GM18517 (cell line): ENCODE measurements at regions not wholly inside any gene's neighbourhood (a gene's known extent, or its start where the extent isn't known, plus 50 kb on each side); places are given as distances from the start of the nearest gene placed in this dataset.
"Not testable (repeated sequence)": the region's sequence is repeated elsewhere in the genome, so short reads cannot be mapped to it uniquely, and the experiment has no call there.

Source experiments
- ATAC-seq: cut with Tn5 transposase; IDR thresholded peaks from one replicate; pipeline ENCODE4 v1.9.1; 2021; ENCODE audit warnings: mild to moderate bottlenecking, moderate library complexity; ENCODE audit not compliant: unreplicated experiment

- no peak for ATAC-seq
These were observed 80.7 kb downstream of the TFAP2B start for GRCh38 chr6:50899306-50899870.

GRCh38 chr6:50902260-50902659 is 83.6 kb downstream of the TFAP2B start:
- no peak for ATAC-seq

- no peak for ATAC-seq
These were observed 86.6 kb downstream of the TFAP2B start for GRCh38 chr6:50905297-50905696.

GRCh38 chr6:50907565-50907964 is 88.9 kb downstream of the TFAP2B start:
- no peak for ATAC-seq

DNA sequence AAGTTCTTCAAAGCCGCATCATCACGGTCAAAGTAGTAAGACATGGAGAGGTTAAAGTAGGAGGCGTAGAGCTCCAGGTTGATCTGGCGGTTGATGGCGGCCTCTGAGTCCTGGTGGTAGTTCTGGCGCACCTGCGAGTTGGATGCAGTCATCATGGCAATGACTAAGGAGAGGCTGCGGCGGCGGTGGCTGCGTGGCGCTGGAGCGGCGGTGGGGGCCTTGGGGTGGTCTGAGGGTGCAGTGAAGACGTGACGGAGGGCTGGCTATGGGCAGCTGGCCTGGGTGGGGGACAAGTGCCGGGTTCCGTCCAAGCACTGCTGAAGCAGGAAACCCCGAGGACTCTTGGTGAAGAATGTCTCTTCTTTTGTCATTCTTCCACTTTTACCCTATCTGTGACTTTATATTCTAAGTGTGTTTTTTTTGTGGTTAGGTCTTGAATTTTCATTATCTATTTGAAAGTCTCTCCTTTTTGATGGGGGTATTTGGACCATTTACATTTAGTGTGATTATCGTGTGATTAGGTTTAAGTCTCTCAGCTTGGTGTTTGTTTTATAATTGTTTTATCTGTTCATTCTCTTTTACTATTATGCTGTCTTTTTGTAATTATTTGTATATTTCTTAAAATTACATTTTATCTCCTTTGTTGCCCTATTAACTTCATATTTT is 94.6 kb downstream of the TFAP2B start:
- no peak for ATAC-seq

DNA sequence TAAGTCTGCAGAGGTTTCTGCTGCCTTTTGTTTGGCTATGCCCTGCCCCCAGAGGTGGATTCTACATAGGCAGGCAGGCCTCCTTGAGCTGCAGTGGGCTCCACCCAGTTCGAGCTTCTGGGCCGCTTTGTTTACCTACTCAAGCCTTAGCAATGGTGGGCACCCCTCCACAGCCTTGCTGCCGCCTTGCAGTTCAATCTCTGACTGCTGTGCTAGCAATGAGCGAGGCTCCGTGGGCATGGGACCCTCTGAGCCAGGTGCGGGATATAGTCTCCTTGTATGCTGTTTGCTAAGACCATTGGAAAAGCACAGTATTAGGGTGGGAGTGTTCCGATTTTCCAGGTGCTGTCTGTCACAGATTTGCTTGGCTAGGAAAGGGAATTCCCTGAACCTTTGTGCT is 102.7 kb downstream of the TFAP2B start:
- ATAC-seq = not testable (repeated sequence)

DNA sequence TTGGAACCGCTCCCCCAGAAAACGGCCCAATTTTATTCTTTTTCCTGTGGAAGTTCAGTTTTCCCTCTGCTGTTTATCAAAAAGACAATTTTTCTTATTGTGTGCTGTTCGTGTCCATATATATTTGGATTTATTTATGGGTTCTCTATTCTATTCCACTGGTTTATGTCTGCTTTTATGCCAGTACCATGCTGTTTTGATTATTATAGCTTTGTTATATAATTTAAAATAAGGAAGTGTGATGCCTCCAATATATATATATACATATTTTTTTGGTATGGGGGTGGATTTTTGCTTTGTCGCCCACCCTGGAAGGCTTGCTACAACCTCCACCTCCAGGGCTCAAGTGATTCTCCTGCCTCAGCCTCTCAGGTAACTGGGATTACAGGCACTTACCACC is 103.3 kb downstream of the TFAP2B start:
- no peak for ATAC-seq

- no peak for ATAC-seq
These were observed 104.2 kb downstream of the TFAP2B start for GRCh38 chr6:50922579-50923525.

DNA sequence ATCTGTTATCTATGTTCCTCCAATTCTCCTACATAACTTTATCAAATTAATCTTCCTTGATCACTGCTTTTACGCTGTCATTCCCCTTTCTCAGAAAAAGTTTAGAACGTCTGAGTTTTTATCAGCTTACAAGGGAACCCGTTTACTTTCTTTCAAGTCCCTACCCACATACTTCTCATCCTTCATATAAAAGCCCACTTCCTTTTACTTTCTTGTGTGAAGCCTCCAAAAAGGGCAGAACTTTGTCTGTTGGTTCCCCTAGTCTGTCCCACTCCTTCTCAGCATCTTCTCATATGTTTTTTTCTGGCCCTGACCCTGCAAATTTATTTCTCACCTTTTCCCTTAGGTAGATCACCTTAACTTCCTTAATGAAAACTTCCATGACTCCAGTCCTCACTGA is 106.1 kb downstream of the TFAP2B start:
- no peak for ATAC-seq

GRCh38 chr6:50925548-50925947 is 106.9 kb downstream of the TFAP2B start:
- no peak for ATAC-seq

- ATAC-seq = no peak
These were observed 107.3 kb downstream of the TFAP2B start for GRCh38 chr6:50925981-50926380.

GRCh38 chr6:50927800-50928199 is 109.1 kb downstream of the TFAP2B start:
- no peak for ATAC-seq

- ATAC-seq = no peak
These were observed 110.7 kb downstream of the TFAP2B start for GRCh38 chr6:50929323-50929722.

DNA sequence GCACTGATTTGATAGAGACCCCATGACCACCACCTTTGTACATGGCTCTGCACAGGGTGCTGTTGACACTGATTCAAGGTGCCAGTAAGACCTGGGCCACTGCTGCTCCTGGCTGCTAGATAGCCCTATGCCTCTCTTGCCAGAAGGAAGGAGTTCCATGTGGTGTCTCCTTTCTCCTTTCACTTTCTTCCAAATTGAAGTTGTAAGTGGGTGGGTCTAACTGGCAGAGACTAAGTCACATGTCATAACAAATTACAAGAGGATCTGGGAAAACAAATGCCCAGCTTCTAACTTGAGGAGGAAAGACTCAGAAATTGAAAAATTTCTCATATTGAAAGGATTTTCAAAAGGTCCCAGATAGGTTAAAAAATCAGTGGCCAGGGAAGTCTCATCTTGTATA is 116.8 kb downstream of the TFAP2B start:
- no peak for ATAC-seq

GRCh38 chr6:50936277-50936681 is 117.6 kb downstream of the TFAP2B start:
- no peak for ATAC-seq

- no peak for ATAC-seq
These were observed 121.3 kb downstream of the TFAP2B start for GRCh38 chr6:50939931-50940330.

DNA sequence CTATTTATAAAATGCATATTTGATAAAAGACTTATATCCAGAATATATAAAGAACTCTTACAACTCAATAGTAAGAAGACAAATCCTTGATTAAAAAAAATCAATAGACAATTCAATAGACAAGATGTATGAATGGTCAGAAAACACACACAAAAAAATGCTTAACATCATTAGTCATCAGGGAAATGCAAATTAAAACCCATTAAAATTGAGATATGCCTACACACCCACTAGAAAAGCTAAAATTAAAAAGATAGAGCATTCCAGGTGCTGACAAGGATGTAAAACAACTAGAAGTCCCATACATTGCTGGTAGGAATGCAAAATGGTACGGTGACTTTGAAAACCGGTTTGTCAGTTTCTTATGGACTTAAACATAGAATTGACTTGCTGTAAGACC is 127.1 kb downstream of the TFAP2B start:
- no peak for ATAC-seq

DNA sequence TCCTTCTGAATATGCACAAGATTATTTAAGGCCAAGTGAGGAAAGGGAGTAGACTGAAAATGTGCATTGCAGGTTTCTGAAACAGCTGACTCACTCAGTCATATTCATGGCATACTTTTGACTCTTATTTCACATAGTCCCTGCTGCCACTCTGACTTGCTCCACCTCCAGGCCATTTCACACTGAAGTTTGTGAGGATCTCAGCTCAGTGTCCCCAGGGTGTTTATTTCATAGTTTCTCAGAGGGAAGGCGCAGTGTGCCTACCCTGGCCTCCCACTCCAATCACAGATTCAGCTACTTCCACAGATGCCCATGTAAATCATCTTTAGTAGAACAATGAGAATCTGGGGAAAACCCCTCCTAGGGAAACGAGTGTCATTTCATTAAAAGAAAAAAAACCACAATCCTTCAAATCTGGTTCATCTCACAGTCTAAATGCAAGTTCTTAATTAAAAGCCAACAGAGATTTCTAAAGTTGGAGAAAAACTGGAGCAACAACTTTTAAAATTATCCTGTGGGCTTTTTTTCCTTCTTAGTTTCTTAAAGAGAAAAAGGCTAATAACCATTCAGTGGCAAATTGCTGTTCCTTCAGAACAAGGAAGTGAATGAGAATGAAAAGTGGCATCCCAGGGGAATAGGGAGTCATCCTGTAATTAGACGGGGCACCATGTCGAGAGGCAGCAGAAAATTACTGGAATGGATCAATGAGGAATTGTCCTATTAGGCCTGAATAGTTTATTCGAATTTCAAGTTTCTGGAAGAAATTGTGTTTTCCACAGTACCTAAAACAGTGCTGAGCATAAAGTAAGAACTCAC is 133.6 kb downstream of the TFAP2B start:
- no peak for ATAC-seq

GRCh38 chr6:50956014-50956413 is 137.3 kb downstream of the TFAP2B start:
- ATAC-seq = no peak

GRCh38 chr6:50958148-50958697 is 139.6 kb downstream of the TFAP2B start:
- no peak for ATAC-seq
